ENCODE measurements at regions not wholly inside any gene's neighbourhood (a gene's known extent, or its start where the extent isn't known, plus 50 kb on each side); places are given as distances from the start of the nearest gene placed in this dataset.

- in situ Hi-C loops (cut with MboI; ENCODE audit: low pct_ligation_motif_present in 1 of 4, low pct_unique_long_range_greater_than_20kb in 1 of 4, low sequenced_read_pairs in 3 of 4), result no loop called here
- no peak for DNase-seq
- 87 to 91% methylated on average over 4 of the region's 4 CpGs for WGBS, 2 donors (ENCODE audit: low coverage in 1 of 2)
- Histone ChIP-seq H3K4me3 (no peak overlapping the region), H3K4me1 (peaks cover 0 to 4% (median 2%) of the 10 kb centered on the region in 4 donors), H3K36me3 (no peaks in the 10 kb centered on the region), H3K27me3 (no peaks in the 10 kb centered on the region), H3K27ac (no peak overlapping the region), H3K9me3 (no peaks in the 10 kb centered on the region)
- intact Hi-C loops (cut with DNase I; ENCODE audit: low total_unique reads), result no loop called here
- TF ChIP-seq CTCF (IDR thresholded peaks at IDR 0.05) (no peak), POLR2AphosphoS5 (IDR thresholded peaks at IDR 0.05) (no peak), EP300 (IDR thresholded peaks at IDR 0.05; ENCODE audit: low read depth) (no peak), POLR2A (IDR thresholded peaks at IDR 0.05) (no peak)
Observed at GRCh38 chr4:173584506-173584905, 54.5 kb upstream of the HAND2 start.

Measured in transverse colon (tissue), 4 donors.